DOHH2 (cell line): ENCODE measurements at regions not wholly inside any gene's neighbourhood (a gene's known extent, or its start where the extent isn't known, plus 50 kb on each side); places are given as distances from the start of the nearest gene placed in this dataset.

Experiments used
- H3F3A ChIP-seq: fragments of 200-600 bp; sonication (generic), shearing (Covaris generic); 2 replicates; pipeline ENCODE4 v1.6.0; 2016; ENCODE audit warnings: antibody characterized with exemption, mild to moderate bottlenecking; ENCODE audit not compliant: control insufficient read depth, insufficient read depth
- H3K27ac ChIP-seq: fragments of 200-600 bp; sonication (generic); 2 replicates; pipeline ENCODE4 v1.5.1; 2014; ENCODE audit warnings: low read depth, mild to moderate bottlenecking, low read length, moderate library complexity
- H3K27me3 ChIP-seq: fragments of 200-600 bp; sonication (generic); 2 replicates; pipeline ENCODE4 v1.6.1; 2014; ENCODE audit warnings: mild to moderate bottlenecking, low read length, mixed read lengths; ENCODE audit not compliant: control insufficient read depth
- H3K36me3 ChIP-seq: fragments of 200-600 bp; sonication (generic); 2 replicates; pipeline ENCODE4 v1.6.1; 2014; ENCODE audit warnings: mild to moderate bottlenecking, low read length, moderate library complexity, mixed read lengths; ENCODE audit not compliant: control insufficient read depth
- H3K4me1 ChIP-seq: fragments of 200-600 bp; sonication (generic); 2 replicates; pipeline ENCODE4 v1.6.1; 2014; ENCODE audit warnings: mild to moderate bottlenecking, low read length, mixed read lengths; ENCODE audit not compliant: control insufficient read depth
- H3K4me2 ChIP-seq: fragments of 200-600 bp; sonication (generic); 2 replicates; pipeline ENCODE4 v1.6.0; 2014; ENCODE audit warnings: mild to moderate bottlenecking, low read length, moderate library complexity
- H3K4me3 ChIP-seq: fragments of 200-600 bp; sonication (generic); 2 replicates; pipeline ENCODE4 v1.5.1; 2014; ENCODE audit warnings: mild to moderate bottlenecking, low read length, mixed read lengths
- H3K79me2 ChIP-seq: fragments of 200-600 bp; sonication (generic); 2 replicates; pipeline ENCODE4 v1.6.1; 2014; ENCODE audit warnings: mild to moderate bottlenecking, low read length, mixed read lengths; ENCODE audit not compliant: control insufficient read depth
- H3K9me2 ChIP-seq: fragments of 200-600 bp; sonication (generic); replicated peaks from 2 replicates; pipeline ENCODE4 v1.6.1; 2014; ENCODE audit warnings: mild to moderate bottlenecking, low read length, mixed read lengths; ENCODE audit not compliant: control insufficient read depth
- H3K9me3 ChIP-seq: fragments of 200-600 bp; sonication (generic); 2 replicates; pipeline ENCODE4 v1.6.1; 2014; ENCODE audit warnings: antibody characterized with exemption, low read length, mixed read lengths; ENCODE audit not compliant: control insufficient read depth, insufficient read depth
- H4K20me1 ChIP-seq: fragments of 200-600 bp; sonication (generic); 2 replicates; pipeline ENCODE4 v1.6.0; 2014; ENCODE audit warnings: low read depth, mild to moderate bottlenecking, antibody characterized with exemption, low read length, moderate library complexity; ENCODE audit not compliant: control insufficient read depth, insufficient read depth
- EZH2phosphoT487 ChIP-seq: fragments of 200-600 bp; sonication (generic); IDR thresholded peaks from 2 replicates; pipeline ENCODE4 v1.6.1; 2017; ENCODE audit warnings: borderline replicate concordance, mild to moderate bottlenecking, antibody characterized with exemption, low read length, moderate library complexity, mixed read lengths
- TF ChIP-seq, protein P1 (sequence below): fragments of 200-600 bp; sonication (generic); IDR thresholded peaks from one replicate; pipeline ENCODE4 v1.5.1; 2014; ENCODE audit warnings: antibody characterized with exemption, mild to moderate bottlenecking, low read depth, low read length; ENCODE audit not compliant: poor library complexity, severe bottlenecking

DNA sequence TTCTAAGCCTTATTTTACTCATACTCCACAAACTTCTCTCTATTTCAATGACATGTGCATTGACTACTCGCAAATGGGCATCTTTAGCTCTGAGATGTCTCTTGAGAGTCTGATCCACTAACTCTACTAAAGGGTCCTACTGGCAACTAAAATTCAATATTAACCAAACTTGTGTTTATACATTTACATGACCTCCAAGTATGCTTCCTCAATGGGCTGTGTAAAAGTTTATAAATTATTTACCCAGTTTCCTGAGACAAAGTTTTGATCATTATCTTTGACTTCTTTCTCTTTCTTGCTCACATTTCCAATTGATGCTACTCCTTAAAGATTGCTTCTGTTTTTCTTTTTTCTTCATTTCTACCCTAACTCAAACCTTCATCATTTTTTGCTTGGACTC lies 510.1 kb upstream of the DAB2 start:
- Histone ChIP-seq H3K4me1 (no peaks in the 10 kb centered on the region), H4K20me1 (no peaks in the 10 kb centered on the region)
- no peak for TF ChIP-seq EZH2phosphoT487
- TF ChIP-seq, protein P1, sequence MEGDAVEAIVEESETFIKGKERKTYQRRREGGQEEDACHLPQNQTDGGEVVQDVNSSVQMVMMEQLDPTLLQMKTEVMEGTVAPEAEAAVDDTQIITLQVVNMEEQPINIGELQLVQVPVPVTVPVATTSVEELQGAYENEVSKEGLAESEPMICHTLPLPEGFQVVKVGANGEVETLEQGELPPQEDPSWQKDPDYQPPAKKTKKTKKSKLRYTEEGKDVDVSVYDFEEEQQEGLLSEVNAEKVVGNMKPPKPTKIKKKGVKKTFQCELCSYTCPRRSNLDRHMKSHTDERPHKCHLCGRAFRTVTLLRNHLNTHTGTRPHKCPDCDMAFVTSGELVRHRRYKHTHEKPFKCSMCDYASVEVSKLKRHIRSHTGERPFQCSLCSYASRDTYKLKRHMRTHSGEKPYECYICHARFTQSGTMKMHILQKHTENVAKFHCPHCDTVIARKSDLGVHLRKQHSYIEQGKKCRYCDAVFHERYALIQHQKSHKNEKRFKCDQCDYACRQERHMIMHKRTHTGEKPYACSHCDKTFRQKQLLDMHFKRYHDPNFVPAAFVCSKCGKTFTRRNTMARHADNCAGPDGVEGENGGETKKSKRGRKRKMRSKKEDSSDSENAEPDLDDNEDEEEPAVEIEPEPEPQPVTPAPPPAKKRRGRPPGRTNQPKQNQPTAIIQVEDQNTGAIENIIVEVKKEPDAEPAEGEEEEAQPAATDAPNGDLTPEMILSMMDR = no peak

GRCh38 chr5:39933061-39933460 lies 508.3 kb upstream of the DAB2 start:
- no peak for TF ChIP-seq EZH2phosphoT487
- TF ChIP-seq, protein P1 = no peak
- Histone ChIP-seq H3K36me3 (no peaks in the 10 kb centered on the region), H3K9me3 (no peaks in the 10 kb centered on the region), H3F3A (no peaks in the 10 kb centered on the region), H3K27ac (no peak overlapping the region), H3K27me3 (no peaks in the 10 kb centered on the region), H3K4me1 (no peaks in the 10 kb centered on the region), H3K4me3 (no peak overlapping the region), H3K79me2 (no peaks in the 10 kb centered on the region), H4K20me1 (no peaks in the 10 kb centered on the region), H3K4me2 (no peak overlapping the region), H3K9me2 (no peaks in the 10 kb centered on the region)

More for the DNA sequence above, 510.1 kb upstream of the DAB2 start:
- H3K9me2 ChIP-seq = no peaks in the 10 kb centered on the region
- H3K36me3 ChIP-seq = no peaks in the 10 kb centered on the region
- no peaks in the 10 kb centered on the region for H3K27me3 ChIP-seq
- no peak overlapping the region for H3K27ac ChIP-seq
- H3F3A ChIP-seq = no peaks in the 10 kb centered on the region
- no peak overlapping the region for H3K4me2 ChIP-seq
- H3K4me3 ChIP-seq = no peak overlapping the region
- H3K9me3 ChIP-seq = no peaks in the 10 kb centered on the region
- no peaks in the 10 kb centered on the region for H3K79me2 ChIP-seq

DNA sequence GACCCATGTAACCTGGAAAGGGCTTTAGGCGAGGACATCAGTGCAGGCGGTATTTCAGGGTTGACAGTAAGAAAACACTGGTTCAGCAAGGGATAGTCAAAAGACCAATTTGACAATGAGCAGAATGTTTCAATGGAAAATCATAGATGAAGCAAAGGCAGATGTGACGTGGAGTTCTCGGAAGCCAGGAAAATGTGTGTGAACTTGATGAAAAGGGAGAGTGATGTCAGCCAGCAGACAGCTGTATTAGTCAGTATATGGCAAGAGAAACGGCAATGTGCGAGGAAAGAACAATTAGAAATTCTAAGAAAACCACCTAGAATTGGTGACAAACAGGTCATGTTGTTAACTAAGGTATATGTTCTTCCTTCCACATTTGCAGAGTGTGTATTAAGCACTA lies 503.9 kb upstream of the DAB2 start:
- Histone ChIP-seq H3K36me3 (no peaks in the 10 kb centered on the region), H3K4me1 (no peaks in the 10 kb centered on the region), H3K4me2 (no peak overlapping the region), H3K27me3 (no peaks in the 10 kb centered on the region), H3K4me3 (no peak overlapping the region), H3K79me2 (no peaks in the 10 kb centered on the region), H3K9me2 (no peaks in the 10 kb centered on the region), H4K20me1 (no peaks in the 10 kb centered on the region), H3F3A (no peaks in the 10 kb centered on the region), H3K27ac (no peak overlapping the region), H3K9me3 (no peaks in the 10 kb centered on the region)
- TF ChIP-seq EZH2phosphoT487 = no peak
- TF ChIP-seq, protein P1 = no peak

- Histone ChIP-seq H3K27ac (no peak overlapping the region), H3K79me2 (no peaks in the 10 kb centered on the region)
Measured at GRCh38 chr5:39919876-39920275, 495.1 kb upstream of the DAB2 start.

More at GRCh38 chr5:39919876-39920275, 495.1 kb upstream of the DAB2 start:
- Histone ChIP-seq H3K36me3 (no peaks in the 10 kb centered on the region), H4K20me1 (no peaks in the 10 kb centered on the region), H3K4me2 (no peak overlapping the region), H3K9me2 (no peaks in the 10 kb centered on the region), H3K27me3 (no peaks in the 10 kb centered on the region), H3K4me3 (no peak overlapping the region), H3F3A (no peaks in the 10 kb centered on the region), H3K9me3 (no peaks in the 10 kb centered on the region), H3K4me1 (no peaks in the 10 kb centered on the region)
- TF ChIP-seq, protein P1 = no peak
- no peak for TF ChIP-seq EZH2phosphoT487
